NCI-H510A (cell line): ENCODE measurements at regions not wholly inside any gene's neighbourhood (a gene's known extent, or its start where the extent isn't known, plus 50 kb on each side); places are given as distances from the start of the nearest gene placed in this dataset.
"Not testable (repeated sequence)": the region's sequence is repeated elsewhere in the genome, so short reads cannot be mapped to it uniquely, and the experiment has no call there.

ENCODE experiments used
- DNase-seq: peaks from one replicate; lab custom pipeline; 2025; lab: John Stamatoyannopoulos, UW

GRCh38 chr6:134821928-134822864 is 127.7 kb downstream of the ALDH8A1 start:
- no peak for DNase-seq

GRCh38 chr6:134821397-134821796 is 128.5 kb downstream of the ALDH8A1 start:
- DNase-seq: no peak

- DNase-seq: no peak
Observed at GRCh38 chr6:134819863-134820800, 129.8 kb downstream of the ALDH8A1 start.

GRCh38 chr6:134819236-134819635 is 130.7 kb downstream of the ALDH8A1 start:
- no peak for DNase-seq

- DNase-seq: no peak
Observed at GRCh38 chr6:134817448-134817847, 132.5 kb downstream of the ALDH8A1 start.

- no peak for DNase-seq
Observed at GRCh38 chr6:134816780-134817179, 133.1 kb downstream of the ALDH8A1 start.

- DNase-seq: no peak
Observed at GRCh38 chr6:134816300-134816699, 133.6 kb downstream of the ALDH8A1 start.

GRCh38 chr6:134814076-134814695 is 135.7 kb downstream of the ALDH8A1 start:
- no peak for DNase-seq

- no peak for DNase-seq
Observed at GRCh38 chr6:134813146-134813545, 136.8 kb downstream of the ALDH8A1 start.

GRCh38 chr6:134810402-134810801 is 139.5 kb downstream of the ALDH8A1 start:
- DNase-seq: no peak

- DNase-seq: no peak
Observed at GRCh38 chr6:134809130-134809529, 140.8 kb downstream of the ALDH8A1 start.

GRCh38 chr6:134806180-134806798 is 143.6 kb downstream of the ALDH8A1 start:
- DNase-seq: no peak

GRCh38 chr6:134805168-134805567 is 144.7 kb downstream of the ALDH8A1 start:
- no peak for DNase-seq

GRCh38 chr6:134804311-134804710 is 145.6 kb downstream of the ALDH8A1 start:
- not testable (repeated sequence) for DNase-seq

- no peak for DNase-seq
Observed at GRCh38 chr6:134802426-134803058, 147.4 kb downstream of the ALDH8A1 start.

GRCh38 chr6:134797400-134798113 is 152.3 kb downstream of the ALDH8A1 start:
- DNase-seq: no peak

GRCh38 chr6:134795691-134796090 is 154.2 kb downstream of the ALDH8A1 start:
- DNase-seq: no peak

GRCh38 chr6:134795001-134795400 is 154.9 kb downstream of the ALDH8A1 start:
- DNase-seq: no peak

- DNase-seq: not testable (repeated sequence)
Observed at GRCh38 chr6:134791243-134791843, 158.6 kb downstream of the ALDH8A1 start.

- DNase-seq: no peak
Observed at GRCh38 chr6:134787261-134787877, 162.5 kb downstream of the ALDH8A1 start.
